Peyer's patch (tissue), 4 donors: ENCODE measurements at regions not wholly inside any gene's neighbourhood (a gene's known extent, or its start where the extent isn't known, plus 50 kb on each side); places are given as distances from the start of the nearest gene placed in this dataset.
"Not testable (repeated sequence)": the region's sequence is repeated elsewhere in the genome, so short reads cannot be mapped to it uniquely, and the experiment has no call there.

Experiments
- DNase-seq, 3 donors: peaks; one replicate each; pipeline ENCODE4 v3.0.0-alpha.2; 2017 to 2019
- H3K27ac ChIP-seq, 4 donors: fragments of 200-600 bp; sonication (generic); one replicate each; pipeline ENCODE4 v1.5.1; 2016 to 2019
- H3K27me3 ChIP-seq, 2 donors: fragments of 200-600 bp; sonication (generic); one replicate each; pipeline ENCODE4 v1.5.1; 2019
- H3K36me3 ChIP-seq, 3 donors: fragments of 200-600 bp; sonication (generic); one replicate each; pipeline ENCODE4 v1.5.1; 2016 to 2019
- H3K4me1 ChIP-seq, 4 donors: fragments of 200-600 bp; sonication (generic); one replicate each; pipeline ENCODE4 v1.5.1; 2016 to 2019
- H3K4me3 ChIP-seq, 4 donors: fragments of 200-600 bp; sonication (generic); 1 replicate in 3 of 4; 2 replicates in 1 of 4; pipeline ENCODE4 v1.5.1; 2016 to 2019; ENCODE audit warnings: mild to moderate bottlenecking in 1 of 4
- H3K9me3 ChIP-seq, 4 donors: fragments of 200-600 bp; sonication (generic); one replicate each; pipeline ENCODE4 v1.5.1; 2016 to 2019; ENCODE audit warnings: mild to moderate bottlenecking in 1 of 4
- POLR2A ChIP-seq, 2 donors: fragments of 450-650 bp; IDR thresholded peaks; one replicate each; pipeline ENCODE4 v1.5.1; 2017; ENCODE audit warnings: antibody characterized with exemption in 2 of 2, mild to moderate bottlenecking in 2 of 2, moderate library complexity in 2 of 2
- TF ChIP-seq, protein P1 (sequence below), 6 experiments: fragments of 450-650 bp in 4 of 6; fragments of 200-600 bp in 2 of 6; sonication (generic) in 1 of 6; IDR thresholded peaks; one replicate each; pipeline ENCODE4 v1.5.1; 2017 to 2019; ENCODE audit warnings: antibody characterized with exemption in 6 of 6, mild to moderate bottlenecking in 3 of 6, moderate library complexity in 1 of 6

DNA sequence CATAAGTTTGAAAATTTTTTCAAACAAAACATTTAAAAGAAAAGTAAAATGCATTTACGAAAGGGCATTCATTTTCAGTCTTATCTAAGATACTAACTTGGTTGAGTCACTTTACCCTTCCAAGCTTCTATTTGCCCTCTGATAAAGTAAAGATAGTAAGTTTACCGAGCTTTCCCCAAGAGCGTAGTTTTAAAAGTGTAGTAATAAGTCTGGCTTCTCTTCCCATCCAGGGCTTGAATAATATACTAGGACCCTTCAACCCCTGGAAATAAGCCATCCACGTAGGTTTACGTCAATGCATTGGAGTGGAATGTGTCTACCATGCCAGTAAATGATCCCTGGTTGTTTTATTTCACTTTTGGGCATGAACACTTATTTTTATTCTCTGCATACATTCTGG, 608.3 kb downstream of the NTRK3 start:
- Histone ChIP-seq H3K4me1 (no peaks in the 10 kb centered on the region), H3K27me3 (no peaks in the 10 kb centered on the region), H3K27ac (no peak overlapping the region), H3K4me3 (no peak overlapping the region), H3K36me3 (no peaks in the 10 kb centered on the region), H3K9me3 (no peaks in the 10 kb centered on the region)
- no peak for DNase-seq
- no peak for TF ChIP-seq POLR2A (IDR thresholded peaks at IDR 0.05)
- TF ChIP-seq, protein P1, sequence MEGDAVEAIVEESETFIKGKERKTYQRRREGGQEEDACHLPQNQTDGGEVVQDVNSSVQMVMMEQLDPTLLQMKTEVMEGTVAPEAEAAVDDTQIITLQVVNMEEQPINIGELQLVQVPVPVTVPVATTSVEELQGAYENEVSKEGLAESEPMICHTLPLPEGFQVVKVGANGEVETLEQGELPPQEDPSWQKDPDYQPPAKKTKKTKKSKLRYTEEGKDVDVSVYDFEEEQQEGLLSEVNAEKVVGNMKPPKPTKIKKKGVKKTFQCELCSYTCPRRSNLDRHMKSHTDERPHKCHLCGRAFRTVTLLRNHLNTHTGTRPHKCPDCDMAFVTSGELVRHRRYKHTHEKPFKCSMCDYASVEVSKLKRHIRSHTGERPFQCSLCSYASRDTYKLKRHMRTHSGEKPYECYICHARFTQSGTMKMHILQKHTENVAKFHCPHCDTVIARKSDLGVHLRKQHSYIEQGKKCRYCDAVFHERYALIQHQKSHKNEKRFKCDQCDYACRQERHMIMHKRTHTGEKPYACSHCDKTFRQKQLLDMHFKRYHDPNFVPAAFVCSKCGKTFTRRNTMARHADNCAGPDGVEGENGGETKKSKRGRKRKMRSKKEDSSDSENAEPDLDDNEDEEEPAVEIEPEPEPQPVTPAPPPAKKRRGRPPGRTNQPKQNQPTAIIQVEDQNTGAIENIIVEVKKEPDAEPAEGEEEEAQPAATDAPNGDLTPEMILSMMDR (IDR thresholded peaks at IDR 0.05), result no peak

DNA sequence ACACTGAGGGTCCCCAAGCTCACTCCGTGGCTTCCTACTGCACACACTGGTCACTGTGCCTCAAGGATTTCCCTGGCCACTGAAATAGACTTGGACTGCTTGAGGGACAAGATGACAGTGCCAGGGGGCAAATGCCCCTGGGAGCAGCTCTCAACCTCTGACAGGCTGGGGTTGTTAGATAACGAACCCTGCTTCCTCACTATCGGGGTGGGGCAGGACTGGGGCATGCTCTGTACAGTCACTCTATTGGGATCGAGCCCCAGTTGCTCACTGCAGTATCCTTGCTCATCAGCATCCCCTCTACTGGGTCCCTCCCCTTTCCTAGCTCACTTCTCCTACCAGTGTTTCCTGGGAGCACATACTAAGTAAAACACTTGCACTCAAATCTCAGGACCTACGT, 610.8 kb downstream of the NTRK3 start:
- DNase-seq, result no peak
- Histone ChIP-seq H3K9me3 (no peaks in the 10 kb centered on the region), H3K36me3 (no peaks in the 10 kb centered on the region), H3K27ac (no peak overlapping the region), H3K4me3 (no peak overlapping the region), H3K27me3 (no peaks in the 10 kb centered on the region), H3K4me1 (no peaks in the 10 kb centered on the region)
- TF ChIP-seq, protein P1 (IDR thresholded peaks at IDR 0.05), result no peak
- no peak for TF ChIP-seq POLR2A (IDR thresholded peaks at IDR 0.05)

DNA sequence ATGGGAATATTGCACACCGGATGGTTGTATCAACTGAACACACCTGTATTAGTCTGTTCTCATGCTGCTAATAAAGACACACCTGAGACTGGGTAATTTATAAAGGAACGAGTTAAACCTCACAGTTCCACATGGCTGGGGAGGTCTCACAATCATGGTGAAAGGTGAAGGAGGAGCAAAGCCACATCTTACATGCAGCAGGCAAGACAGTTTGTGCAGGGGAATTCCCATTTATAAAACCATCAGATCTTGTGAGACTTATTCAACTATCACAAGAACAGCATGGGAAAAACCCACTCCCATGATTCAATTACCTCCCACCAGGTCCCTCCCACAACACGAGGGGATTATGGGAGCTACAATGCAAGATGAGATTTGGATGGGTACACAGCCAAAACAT, 613.5 kb downstream of the NTRK3 start:
- H3K9me3 ChIP-seq, H3K27me3 ChIP-seq, H3K4me1 ChIP-seq, H3K4me3 ChIP-seq, H3K36me3 ChIP-seq, DNase-seq, H3K27ac ChIP-seq: not testable (repeated sequence)

DNA sequence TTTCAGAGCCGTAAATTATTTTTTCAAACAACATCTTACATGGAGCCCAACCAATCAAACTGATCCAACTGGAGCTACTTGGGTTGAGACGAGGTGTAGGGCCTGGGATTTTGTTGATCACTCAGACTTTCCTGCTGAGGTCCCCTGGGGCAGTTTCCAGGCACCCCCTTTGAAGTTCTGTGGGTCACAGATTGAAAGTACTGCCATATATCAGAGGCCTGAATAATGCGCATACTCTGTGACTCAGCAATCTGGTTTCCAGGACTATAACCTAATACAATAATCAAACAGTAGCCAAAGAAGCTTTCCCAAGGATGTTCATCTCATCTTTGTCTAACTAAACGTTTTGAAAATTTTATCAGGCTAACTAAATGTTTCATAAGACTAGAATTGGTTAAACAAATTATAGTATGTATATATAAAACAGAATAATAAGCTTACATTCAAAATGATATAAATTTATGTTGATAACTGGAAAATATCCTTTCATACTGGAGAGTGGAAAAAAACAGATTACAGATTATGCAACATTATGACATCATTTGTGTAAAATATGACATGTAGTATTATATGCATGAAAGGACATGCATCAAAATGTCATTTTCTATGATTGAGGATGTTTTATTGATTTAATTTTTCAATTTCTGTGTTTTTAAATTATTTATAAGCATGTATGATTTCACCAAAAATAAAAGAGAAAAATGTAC, 617.1 kb downstream of the NTRK3 start:
- Histone ChIP-seq H3K27ac (no peak overlapping the region), H3K4me3 (no peak overlapping the region), H3K4me1 (no peaks in the 10 kb centered on the region), H3K27me3 (no peaks in the 10 kb centered on the region), H3K9me3 (no peaks in the 10 kb centered on the region), H3K36me3 (no peaks in the 10 kb centered on the region)
- TF ChIP-seq, protein P1 (IDR thresholded peaks at IDR 0.05), result no peak
- no peak for TF ChIP-seq POLR2A (IDR thresholded peaks at IDR 0.05)
- no peak for DNase-seq

DNA sequence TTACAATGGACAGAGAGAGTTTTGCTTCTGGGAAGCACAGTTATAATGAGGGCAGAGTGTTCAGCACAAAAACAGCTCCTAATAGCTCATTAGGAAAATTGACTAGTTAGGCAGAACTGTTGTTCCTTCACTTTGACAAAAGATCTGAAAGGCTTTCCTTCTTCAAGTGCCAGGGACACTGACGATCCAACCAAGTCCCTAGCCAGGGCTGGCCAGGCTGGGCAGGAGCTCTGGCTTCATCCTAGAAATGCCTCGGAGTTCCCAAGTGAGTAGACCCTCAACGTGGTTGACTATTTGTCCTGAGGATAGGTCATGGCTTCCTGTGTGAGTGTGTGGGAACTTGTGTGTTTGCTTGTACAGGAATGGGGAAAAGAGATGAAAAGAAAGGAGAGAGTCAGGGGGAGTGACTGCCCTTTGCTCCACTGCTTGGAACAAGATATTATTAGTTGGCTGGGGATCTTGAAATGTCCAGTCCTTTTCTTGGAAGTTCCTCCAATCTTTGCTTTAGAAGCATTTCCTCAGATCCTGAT, 617.9 kb downstream of the NTRK3 start:
- H3K9me3 ChIP-seq, result no peaks in the 10 kb centered on the region
- H3K4me1 ChIP-seq, result no peaks in the 10 kb centered on the region
- no peak for DNase-seq
- no peaks in the 10 kb centered on the region for H3K27me3 ChIP-seq
- no peaks in the 10 kb centered on the region for H3K36me3 ChIP-seq
- H3K27ac ChIP-seq, result no peak overlapping the region
- TF ChIP-seq POLR2A (IDR thresholded peaks at IDR 0.05), result no peak
- TF ChIP-seq, protein P1 (IDR thresholded peaks at IDR 0.05), result no peak
- no peak overlapping the region for H3K4me3 ChIP-seq

DNA sequence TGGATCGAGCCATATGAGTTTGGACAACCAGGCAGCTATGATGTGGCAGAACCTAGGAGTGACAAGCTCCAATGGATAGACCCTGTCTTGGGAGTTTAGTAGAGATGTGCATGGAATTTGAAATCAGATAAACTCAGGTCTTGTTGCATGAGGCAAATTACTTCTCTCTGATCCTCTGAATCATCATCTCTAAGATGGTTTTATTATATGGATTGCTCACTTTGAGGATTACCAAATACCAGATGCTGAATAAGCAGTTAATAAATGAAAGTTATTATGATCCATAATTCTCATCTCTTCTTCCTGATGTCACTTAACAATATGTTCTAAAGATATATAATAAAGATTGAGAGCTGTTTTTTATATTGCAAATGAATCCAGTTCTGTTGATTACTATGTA, 622.2 kb downstream of the NTRK3 start:
- Histone ChIP-seq H3K9me3 (no peaks in the 10 kb centered on the region), H3K27me3 (no peaks in the 10 kb centered on the region), H3K4me1 (no peaks in the 10 kb centered on the region), H3K4me3 (no peak overlapping the region), H3K36me3 (no peaks in the 10 kb centered on the region), H3K27ac (no peak overlapping the region)
- DNase-seq, result no peak
- no peak for TF ChIP-seq POLR2A (IDR thresholded peaks at IDR 0.05)
- TF ChIP-seq, protein P1 (IDR thresholded peaks at IDR 0.05), result no peak
